B cell (primary cell): ENCODE measurements at regions not wholly inside any gene's neighbourhood (a gene's known extent, or its start where the extent isn't known, plus 50 kb on each side); places are given as distances from the start of the nearest gene placed in this dataset.

Source experiments
- CTCF ChIP-seq: fragments of 200-600 bp; IDR thresholded peaks from one replicate; pipeline ENCODE4 v1.8.0; 2022; ENCODE audit warnings: antibody characterized with exemption, mild to moderate bottlenecking
- EZH2 ChIP-seq: IDR thresholded peaks from 2 replicates; pipeline ENCODE4 v1.6.1; 2012; ENCODE audit warnings: borderline replicate concordance, low read depth, mild to moderate bottlenecking, moderate library complexity, low read length; ENCODE audit not compliant: insufficient read depth, poor library complexity, severe bottlenecking

DNA sequence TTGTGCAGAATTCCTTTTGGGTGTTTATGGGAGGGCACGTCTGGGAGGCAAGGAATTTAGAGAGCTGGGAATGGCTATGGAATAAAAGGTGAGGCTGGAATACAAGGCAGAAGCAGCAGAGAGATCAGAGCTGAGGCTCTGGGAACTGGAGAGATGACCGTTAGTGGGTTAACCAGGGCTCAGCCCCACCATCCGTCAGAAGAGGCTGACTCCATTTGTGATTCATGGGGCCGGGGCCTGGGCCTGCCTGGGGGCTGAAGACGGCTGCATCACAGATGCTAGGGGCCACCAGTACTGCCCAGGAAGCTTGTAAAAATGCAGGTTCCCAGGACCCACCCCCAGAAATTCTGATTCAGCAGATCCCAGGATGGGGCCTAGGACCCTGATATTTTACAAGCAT, 398.1 kb downstream of the MED13L start:
- TF ChIP-seq CTCF (no peak), EZH2 (no peak)
